Loucy (cell line): ENCODE measurements at regions not wholly inside any gene's neighbourhood (a gene's known extent, or its start where the extent isn't known, plus 50 kb on each side); places are given as distances from the start of the nearest gene placed in this dataset.

Source experiments
- H2AFZ ChIP-seq: fragments of 200-600 bp; sonication (generic); 2 replicates; pipeline ENCODE4 v1.6.0; 2016; ENCODE audit warnings: antibody characterized with exemption, mild to moderate bottlenecking, low read length, moderate library complexity
- H3F3A ChIP-seq: fragments of 200-600 bp; 2 replicates; pipeline ENCODE4 v1.6.0; 2016; ENCODE audit warnings: antibody characterized with exemption, low read depth, mild to moderate bottlenecking
- H3K27me3 ChIP-seq: fragments of 200-600 bp; sonication (generic); 2 replicates; pipeline ENCODE4 v1.6.1; 2014; ENCODE audit warnings: low read length, mild to moderate bottlenecking; ENCODE audit not compliant: insufficient read depth, poor library complexity, severe bottlenecking
- H3K36me3 ChIP-seq: fragments of 200-600 bp; sonication (generic); 2 replicates; pipeline ENCODE4 v1.6.1; 2016; ENCODE audit warnings: low read length; ENCODE audit not compliant: insufficient read depth
- H3K4me1 ChIP-seq: fragments of 200-600 bp; sonication (generic); 2 replicates; pipeline ENCODE4 v1.5.1; 2014; ENCODE audit warnings: low read length, mild to moderate bottlenecking; ENCODE audit not compliant: insufficient read depth, poor library complexity, severe bottlenecking
- H3K4me2 ChIP-seq: fragments of 200-600 bp; sonication (generic); 2 replicates; pipeline ENCODE4 v1.6.0; 2014; ENCODE audit warnings: antibody characterized with exemption, low read length, low read depth, mild to moderate bottlenecking; ENCODE audit not compliant: poor library complexity, severe bottlenecking
- H3K4me3 ChIP-seq: fragments of 200-600 bp; sonication (generic); 2 replicates; pipeline ENCODE4 v1.5.1; 2014; ENCODE audit warnings: low read length, mild to moderate bottlenecking, mixed read lengths; ENCODE audit not compliant: poor library complexity, severe bottlenecking
- H3K79me2 ChIP-seq: fragments of 200-600 bp; sonication (generic); 2 replicates; pipeline ENCODE4 v1.6.1; 2014; ENCODE audit warnings: low read length; ENCODE audit not compliant: insufficient read depth
- H3K9ac ChIP-seq: fragments of 200-600 bp; sonication (generic); 2 replicates; pipeline ENCODE4 v1.6.0; 2014; ENCODE audit warnings: mild to moderate bottlenecking, low read depth, low read length, moderate library complexity; ENCODE audit not compliant: poor library complexity, severe bottlenecking
- H3K9me2 ChIP-seq: fragments of 200-600 bp; sonication (generic); replicated peaks from 2 replicates; pipeline ENCODE4 v1.6.1; 2016; ENCODE audit warnings: low read depth, low read length, mixed read lengths
- H3K9me3 ChIP-seq: fragments of 200-600 bp; sonication (generic); 2 replicates; pipeline ENCODE4 v1.6.1; 2014; ENCODE audit warnings: mild to moderate bottlenecking, antibody characterized with exemption, low read length, low read depth; ENCODE audit not compliant: insufficient read depth
- H4K20me1 ChIP-seq: fragments of 200-600 bp; sonication (generic); 2 replicates; pipeline ENCODE4 v1.6.0; 2014; ENCODE audit warnings: antibody characterized with exemption, low read length, mild to moderate bottlenecking; ENCODE audit not compliant: insufficient read depth, poor library complexity, severe bottlenecking
- EZH2phosphoT487 ChIP-seq: fragments of 200-600 bp; IDR thresholded peaks from 2 replicates; pipeline ENCODE4 v1.6.1; 2018; ENCODE audit warnings: antibody characterized with exemption, mild to moderate bottlenecking, moderate library complexity, borderline replicate concordance
- TF ChIP-seq, protein P1 (sequence below): fragments of 200-600 bp; sonication (generic); conservative IDR thresholded peaks from 2 replicates; pipeline ENCODE4 v1.5.1; 2014; ENCODE audit warnings: mild to moderate bottlenecking, antibody characterized with exemption, low read length

DNA sequence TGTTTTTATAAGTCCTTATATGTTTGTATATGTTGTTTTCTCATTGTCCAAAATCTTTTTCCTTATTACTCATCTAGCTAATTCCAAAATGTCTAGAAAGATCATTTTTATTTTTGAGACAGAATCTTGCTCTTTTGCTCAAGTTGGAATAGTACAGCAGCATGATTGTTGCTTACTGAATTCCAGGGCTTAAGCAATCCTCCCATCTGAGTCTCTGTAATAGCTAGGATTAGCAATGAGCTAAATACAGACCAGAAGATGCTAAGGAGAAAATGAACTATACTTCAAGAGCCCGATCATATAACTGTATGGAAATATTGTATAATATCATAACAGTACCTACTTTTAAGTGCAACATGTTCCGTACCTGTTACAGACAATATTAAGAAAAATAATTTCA, 1027.0 kb downstream of the STIM2 start:
- Histone ChIP-seq H3K4me3 (no peak overlapping the region), H3K9ac (no peak overlapping the region), H3K9me2 (no peaks in the 10 kb centered on the region), H3K4me2 (no peak overlapping the region), H3K4me1 (no peaks in the 10 kb centered on the region), H3K36me3 (no peaks in the 10 kb centered on the region), H4K20me1 (no peaks in the 10 kb centered on the region), H3K27me3 (no peaks in the 10 kb centered on the region), H3K79me2 (no peaks in the 10 kb centered on the region), H3K9me3 (no peaks in the 10 kb centered on the region), H2AFZ (no peak overlapping the region), H3F3A (no peaks in the 10 kb centered on the region)
- TF ChIP-seq, protein P1, sequence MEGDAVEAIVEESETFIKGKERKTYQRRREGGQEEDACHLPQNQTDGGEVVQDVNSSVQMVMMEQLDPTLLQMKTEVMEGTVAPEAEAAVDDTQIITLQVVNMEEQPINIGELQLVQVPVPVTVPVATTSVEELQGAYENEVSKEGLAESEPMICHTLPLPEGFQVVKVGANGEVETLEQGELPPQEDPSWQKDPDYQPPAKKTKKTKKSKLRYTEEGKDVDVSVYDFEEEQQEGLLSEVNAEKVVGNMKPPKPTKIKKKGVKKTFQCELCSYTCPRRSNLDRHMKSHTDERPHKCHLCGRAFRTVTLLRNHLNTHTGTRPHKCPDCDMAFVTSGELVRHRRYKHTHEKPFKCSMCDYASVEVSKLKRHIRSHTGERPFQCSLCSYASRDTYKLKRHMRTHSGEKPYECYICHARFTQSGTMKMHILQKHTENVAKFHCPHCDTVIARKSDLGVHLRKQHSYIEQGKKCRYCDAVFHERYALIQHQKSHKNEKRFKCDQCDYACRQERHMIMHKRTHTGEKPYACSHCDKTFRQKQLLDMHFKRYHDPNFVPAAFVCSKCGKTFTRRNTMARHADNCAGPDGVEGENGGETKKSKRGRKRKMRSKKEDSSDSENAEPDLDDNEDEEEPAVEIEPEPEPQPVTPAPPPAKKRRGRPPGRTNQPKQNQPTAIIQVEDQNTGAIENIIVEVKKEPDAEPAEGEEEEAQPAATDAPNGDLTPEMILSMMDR = no peak
- TF ChIP-seq EZH2phosphoT487 = no peak

DNA sequence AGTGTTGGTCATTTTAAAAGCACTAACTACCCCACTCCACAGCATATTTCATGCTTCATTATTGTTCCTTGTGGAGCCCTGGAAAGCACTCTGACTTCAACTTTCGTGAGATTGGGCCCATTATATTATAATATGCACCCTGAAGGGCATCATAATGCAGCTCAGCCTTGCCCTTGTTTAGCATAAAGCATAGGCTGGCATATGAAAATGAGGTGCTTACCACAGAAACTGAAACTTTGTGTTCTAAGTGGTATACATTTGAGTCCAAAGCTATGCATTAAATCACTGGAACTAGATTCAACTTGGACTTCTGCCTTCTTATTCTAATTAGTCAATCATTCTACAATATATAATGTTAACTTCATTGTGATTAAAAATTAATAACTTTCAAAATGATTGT, 1027.9 kb downstream of the STIM2 start:
- Histone ChIP-seq H2AFZ (no peak overlapping the region), H3K9ac (no peak overlapping the region), H3K27me3 (no peaks in the 10 kb centered on the region), H3K4me3 (no peak overlapping the region), H3F3A (no peaks in the 10 kb centered on the region), H3K36me3 (no peaks in the 10 kb centered on the region), H3K79me2 (no peaks in the 10 kb centered on the region), H4K20me1 (no peaks in the 10 kb centered on the region), H3K9me3 (no peaks in the 10 kb centered on the region), H3K4me1 (no peaks in the 10 kb centered on the region), H3K9me2 (no peaks in the 10 kb centered on the region), H3K4me2 (no peak overlapping the region)
- TF ChIP-seq, protein P1 = no peak

DNA sequence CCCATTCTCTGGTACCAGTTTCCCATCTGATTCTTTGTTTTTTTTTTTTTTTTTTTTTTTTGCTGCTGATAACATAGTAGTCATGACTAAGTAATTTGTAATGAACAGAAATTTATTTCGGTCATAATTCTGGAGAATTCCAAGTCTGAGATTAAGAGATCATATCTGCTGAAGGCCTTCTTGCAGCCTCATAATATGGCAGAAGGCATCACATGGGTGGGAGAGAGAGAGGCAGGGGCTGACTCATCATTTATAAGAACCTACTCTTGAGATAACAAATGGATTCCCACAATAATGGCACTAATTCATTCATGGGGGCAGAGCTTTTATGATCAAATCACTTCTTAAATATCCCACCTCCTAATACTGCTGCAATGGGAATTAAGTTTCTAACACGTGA, 1034.3 kb downstream of the STIM2 start:
- no peak overlapping the region for H3K9ac ChIP-seq
- no peaks in the 10 kb centered on the region for H3K27me3 ChIP-seq
- H3K4me2 ChIP-seq = no peak overlapping the region
- no peaks in the 10 kb centered on the region for H3F3A ChIP-seq
- no peaks in the 10 kb centered on the region for H3K4me1 ChIP-seq
- no peak overlapping the region for H2AFZ ChIP-seq
- TF ChIP-seq, protein P1 = no peak
- no peak for TF ChIP-seq EZH2phosphoT487
- H3K9me2 ChIP-seq = no peaks in the 10 kb centered on the region
- no peak overlapping the region for H3K4me3 ChIP-seq
- no peaks in the 10 kb centered on the region for H3K79me2 ChIP-seq
- no peaks in the 10 kb centered on the region for H4K20me1 ChIP-seq
- H3K36me3 ChIP-seq = no peaks in the 10 kb centered on the region
- no peaks in the 10 kb centered on the region; the same call in 1 of the 2 replicates for H3K9me3 ChIP-seq
